Esophagus squamous epithelium (tissue), 4 donors: ENCODE measurements at regions not wholly inside any gene's neighbourhood (a gene's known extent, or its start where the extent isn't known, plus 50 kb on each side); places are given as distances from the start of the nearest gene placed in this dataset.
"Not testable (repeated sequence)": the region's sequence is repeated elsewhere in the genome, so short reads cannot be mapped to it uniquely, and the experiment has no call there.

Experiments
- CTCF ChIP-seq, 6 experiments: fragments of 450-650 bp in 4 of 6; fragments of 200-600 bp in 2 of 6; sonication (generic) in 2 of 6; IDR thresholded peaks; one replicate each; pipeline ENCODE4 v1.5.1; 2016 to 2019; ENCODE audit warnings: antibody characterized with exemption in 6 of 6, mild to moderate bottlenecking in 4 of 6, moderate library complexity in 4 of 6
- POLR2A ChIP-seq, 4 donors: fragments of 450-650 bp; IDR thresholded peaks; one replicate each; pipeline ENCODE4 v1.6.1; 2017; ENCODE audit warnings: antibody characterized with exemption in 4 of 4, mild to moderate bottlenecking in 4 of 4, moderate library complexity in 3 of 4

GRCh38 chr12:54116055-54116454 lies 62.4 kb downstream of the HOXC4 start:
- TF ChIP-seq CTCF, POLR2A (IDR thresholded peaks at IDR 0.05): not testable (repeated sequence)
